Peyer's patch (tissue), 4 donors: ENCODE measurements at regions not wholly inside any gene's neighbourhood (a gene's known extent, or its start where the extent isn't known, plus 50 kb on each side); places are given as distances from the start of the nearest gene placed in this dataset.

Experiments used
- DNase-seq, 3 donors: peaks; one replicate each; pipeline ENCODE4 v3.0.0-alpha.2; 2017 to 2019
- H3K27ac ChIP-seq, 4 donors: fragments of 200-600 bp; sonication (generic); one replicate each; pipeline ENCODE4 v1.5.1; 2016 to 2019
- H3K27me3 ChIP-seq, 2 donors: fragments of 200-600 bp; sonication (generic); one replicate each; pipeline ENCODE4 v1.5.1; 2019
- H3K36me3 ChIP-seq, 3 donors: fragments of 200-600 bp; sonication (generic); one replicate each; pipeline ENCODE4 v1.5.1; 2016 to 2019
- H3K4me1 ChIP-seq, 4 donors: fragments of 200-600 bp; sonication (generic); one replicate each; pipeline ENCODE4 v1.5.1; 2016 to 2019
- H3K4me3 ChIP-seq, 4 donors: fragments of 200-600 bp; sonication (generic); 1 replicate in 3 of 4; 2 replicates in 1 of 4; pipeline ENCODE4 v1.5.1; 2016 to 2019; ENCODE audit warnings: mild to moderate bottlenecking in 1 of 4
- H3K9me3 ChIP-seq, 4 donors: fragments of 200-600 bp; sonication (generic); one replicate each; pipeline ENCODE4 v1.5.1; 2016 to 2019; ENCODE audit warnings: mild to moderate bottlenecking in 1 of 4
- CTCF ChIP-seq, 6 experiments: fragments of 450-650 bp in 4 of 6; fragments of 200-600 bp in 2 of 6; sonication (generic) in 1 of 6; IDR thresholded peaks; one replicate each; pipeline ENCODE4 v1.5.1; 2017 to 2019; ENCODE audit warnings: antibody characterized with exemption in 6 of 6, mild to moderate bottlenecking in 3 of 6, moderate library complexity in 1 of 6
- POLR2A ChIP-seq, 2 donors: fragments of 450-650 bp; IDR thresholded peaks; one replicate each; pipeline ENCODE4 v1.5.1; 2017; ENCODE audit warnings: antibody characterized with exemption in 2 of 2, mild to moderate bottlenecking in 2 of 2, moderate library complexity in 2 of 2

- H3K27me3 ChIP-seq = no peaks in the 10 kb centered on the region
- no peak for DNase-seq
- no peak overlapping the region for H3K4me3 ChIP-seq
- TF ChIP-seq POLR2A (IDR thresholded peaks at IDR 0.05) (no peak), CTCF (IDR thresholded peaks at IDR 0.05) (no peak)
- peaks cover 0 to 3% (median 0%) of the 10 kb centered on the region in 4 donors for H3K9me3 ChIP-seq
- no peaks in the 10 kb centered on the region for H3K4me1 ChIP-seq
- H3K36me3 ChIP-seq = no peaks in the 10 kb centered on the region
- no peak overlapping the region for H3K27ac ChIP-seq
Observed at GRCh38 chr1:25079048-25079447, 149.0 kb upstream of the RUNX3 start.

- Histone ChIP-seq H3K4me1 (no peaks in the 10 kb centered on the region), H3K27me3 (no peaks in the 10 kb centered on the region), H3K4me3 (no peak overlapping the region), H3K27ac (no peak overlapping the region), H3K36me3 (no peaks in the 10 kb centered on the region), H3K9me3 (peaks cover 0 to 3% (median 0%) of the 10 kb centered on the region in 4 donors)
- TF ChIP-seq CTCF (IDR thresholded peaks at IDR 0.05) (no peak), POLR2A (IDR thresholded peaks at IDR 0.05) (no peak)
- DNase-seq = no peak
Observed at GRCh38 chr1:25074351-25075227, 144.5 kb upstream of the RUNX3 start.

GRCh38 chr1:25073640-25074270, 143.7 kb upstream of the RUNX3 start:
- DNase-seq = no peak

GRCh38 chr1:25072461-25072860, 142.4 kb upstream of the RUNX3 start:
- DNase-seq = no peak
- Histone ChIP-seq H3K4me1 (no peaks in the 10 kb centered on the region), H3K27me3 (no peaks in the 10 kb centered on the region), H3K27ac (no peak overlapping the region), H3K36me3 (no peaks in the 10 kb centered on the region), H3K4me3 (no peak overlapping the region), H3K9me3 (peaks cover 0 to 3% (median 0%) of the 10 kb centered on the region in 4 donors)
- TF ChIP-seq POLR2A (IDR thresholded peaks at IDR 0.05) = no peak
- TF ChIP-seq CTCF (IDR thresholded peaks at IDR 0.05) = no peak

More at GRCh38 chr1:25073640-25074270, 143.7 kb upstream of the RUNX3 start:
- no peak overlapping the region for H3K4me3 ChIP-seq
- H3K4me1 ChIP-seq = no peaks in the 10 kb centered on the region
- peaks cover 0 to 3% (median 0%) of the 10 kb centered on the region in 4 donors for H3K9me3 ChIP-seq
- no peak for TF ChIP-seq CTCF (IDR thresholded peaks at IDR 0.05)
- TF ChIP-seq POLR2A (IDR thresholded peaks at IDR 0.05) = no peak
- no peaks in the 10 kb centered on the region for H3K27me3 ChIP-seq
- no peaks in the 10 kb centered on the region for H3K36me3 ChIP-seq
- no peak overlapping the region for H3K27ac ChIP-seq

- H3K4me3 ChIP-seq = no peak overlapping the region
- H3K36me3 ChIP-seq = no peaks in the 10 kb centered on the region
- no peak overlapping the region for H3K27ac ChIP-seq
- H3K27me3 ChIP-seq = no peaks in the 10 kb centered on the region
- no peak for DNase-seq
- no peaks in the 10 kb centered on the region for H3K9me3 ChIP-seq
- peaks cover 0 to 7% (median 0%) of the 10 kb centered on the region in 4 donors for H3K4me1 ChIP-seq
- no peak for TF ChIP-seq POLR2A (IDR thresholded peaks at IDR 0.05)
- peak in 1 of 6 experiments; percentile 7 for TF ChIP-seq CTCF (IDR thresholded peaks at IDR 0.05)
Observed at GRCh38 chr1:25068829-25069228, 138.8 kb upstream of the RUNX3 start.
